ENCODE measurements at regions not wholly inside any gene's neighbourhood (a gene's known extent, or its start where the extent isn't known, plus 50 kb on each side); places are given as distances from the start of the nearest gene placed in this dataset.
"Not testable (repeated sequence)": the region's sequence is repeated elsewhere in the genome, so short reads cannot be mapped to it uniquely, and the experiment has no call there.

DNA sequence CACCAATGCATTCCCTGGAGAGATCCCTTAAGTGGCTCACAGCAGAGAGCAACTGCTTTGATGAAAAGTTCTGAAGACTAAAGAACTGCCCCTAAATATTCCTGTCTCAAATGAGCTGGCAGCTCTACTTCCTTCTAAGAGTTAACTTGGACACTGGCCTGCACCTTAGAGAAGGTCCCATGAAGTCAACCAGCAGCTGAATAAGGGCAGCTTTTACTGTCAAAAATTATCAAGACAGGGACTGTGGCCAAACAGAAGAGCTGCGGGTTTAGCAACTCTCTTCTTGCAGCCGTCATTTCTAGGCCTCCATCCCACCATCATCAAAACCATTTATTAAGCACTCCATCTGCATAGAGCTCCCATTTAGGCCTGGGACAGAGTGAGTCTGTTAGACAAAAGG is 491.1 kb upstream of the TSHZ3 start:
- DNase-seq: no peak
- in situ Hi-C loops (cut with HindIII; ENCODE audit: low pct_ligation_motif_present, low pct_unique_long_range_greater_than_20kb, low sequenced_read_pairs): no loop called here

DNA sequence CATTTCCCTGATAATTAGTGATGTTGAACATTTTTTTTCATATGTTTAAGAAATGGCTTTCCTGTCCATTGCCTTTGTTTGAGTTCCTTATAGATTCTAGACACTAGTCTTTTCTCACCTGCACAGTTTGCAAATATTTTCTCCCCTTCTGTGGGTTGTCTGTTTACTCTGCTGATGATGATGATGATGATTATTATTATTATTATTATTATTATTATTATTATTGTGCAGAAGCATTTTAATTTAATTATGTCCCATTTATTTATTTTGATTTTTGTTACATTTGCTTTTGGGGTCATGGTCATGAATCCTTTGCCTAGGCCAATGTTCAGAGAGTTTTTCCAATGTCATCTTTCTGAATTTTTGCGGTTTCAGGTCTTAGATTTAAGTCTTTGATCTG is 492.5 kb upstream of the TSHZ3 start:
- in situ Hi-C loops (cut with HindIII; ENCODE audit: low pct_ligation_motif_present, low pct_unique_long_range_greater_than_20kb, low sequenced_read_pairs): no loop called here
- DNase-seq: no peak

- DNase-seq: no peak
- in situ Hi-C loops (cut with HindIII; ENCODE audit: low pct_ligation_motif_present, low pct_unique_long_range_greater_than_20kb, low sequenced_read_pairs): no loop called here
Observed at GRCh38 chr19:31863122-31863521, 482.3 kb upstream of the ZNF507 start.

- DNase-seq: no peak
- in situ Hi-C loops (cut with HindIII; ENCODE audit: low pct_ligation_motif_present, low pct_unique_long_range_greater_than_20kb, low sequenced_read_pairs): no loop called here
Observed at GRCh38 chr19:31874313-31874712, 471.1 kb upstream of the ZNF507 start.

- DNase-seq: no peak
- in situ Hi-C loops (cut with HindIII; ENCODE audit: low pct_ligation_motif_present, low pct_unique_long_range_greater_than_20kb, low sequenced_read_pairs): no loop called here
Observed at GRCh38 chr19:31875591-31875990, 469.8 kb upstream of the ZNF507 start.

DNA sequence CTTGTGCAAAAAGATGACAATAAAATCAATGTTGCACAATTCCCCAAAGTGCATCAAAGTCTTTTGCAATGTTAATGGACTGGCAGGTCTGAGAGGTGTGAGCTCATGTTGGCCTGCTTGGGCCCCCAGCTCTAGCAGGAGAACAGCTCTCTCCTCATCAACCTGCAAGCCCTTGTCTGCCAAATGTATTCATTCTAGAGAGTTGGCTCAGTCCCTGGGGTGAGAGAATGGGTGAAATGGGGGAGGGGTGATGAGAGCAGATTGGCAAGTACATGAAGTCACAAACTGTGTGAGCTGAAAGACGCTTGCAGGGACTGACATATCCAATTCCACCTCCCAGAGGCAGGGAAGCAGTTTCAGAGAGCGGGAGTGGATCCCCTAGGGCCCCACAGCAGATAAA is 465.1 kb upstream of the ZNF507 start:
- no peak for DNase-seq

DNA sequence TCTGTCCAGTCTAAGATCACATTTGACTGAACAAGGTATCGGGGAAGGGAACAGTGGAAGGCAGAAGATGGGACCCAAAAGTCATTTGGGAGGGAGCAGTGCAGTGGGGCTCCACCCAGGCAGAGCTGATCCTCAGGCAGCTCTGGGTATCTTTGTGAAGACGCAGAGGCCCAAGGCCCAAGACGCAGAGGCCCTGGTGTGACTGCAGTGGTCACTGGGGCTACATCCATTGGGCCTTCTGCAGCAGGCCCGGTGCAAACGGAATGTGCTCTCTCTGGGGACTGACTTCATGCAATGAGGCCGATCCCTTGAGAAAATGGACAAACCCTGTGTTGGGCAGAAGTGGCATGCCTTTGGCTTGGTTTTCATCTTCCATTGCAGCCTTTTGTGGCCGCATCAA is 463.4 kb upstream of the ZNF507 start:
- DNase-seq: no peak
- in situ Hi-C loops (cut with HindIII; ENCODE audit: low pct_ligation_motif_present, low pct_unique_long_range_greater_than_20kb, low sequenced_read_pairs): no loop called here

More for the DNA sequence above, 465.1 kb upstream of the ZNF507 start:
- in situ Hi-C loops (cut with HindIII; ENCODE audit: low pct_ligation_motif_present, low pct_unique_long_range_greater_than_20kb, low sequenced_read_pairs): no loop called here

- in situ Hi-C loops (cut with HindIII; ENCODE audit: low pct_ligation_motif_present, low pct_unique_long_range_greater_than_20kb, low sequenced_read_pairs): no loop called here
- no peak for DNase-seq
Observed at GRCh38 chr19:31882709-31883108, 462.7 kb upstream of the ZNF507 start.

DNA sequence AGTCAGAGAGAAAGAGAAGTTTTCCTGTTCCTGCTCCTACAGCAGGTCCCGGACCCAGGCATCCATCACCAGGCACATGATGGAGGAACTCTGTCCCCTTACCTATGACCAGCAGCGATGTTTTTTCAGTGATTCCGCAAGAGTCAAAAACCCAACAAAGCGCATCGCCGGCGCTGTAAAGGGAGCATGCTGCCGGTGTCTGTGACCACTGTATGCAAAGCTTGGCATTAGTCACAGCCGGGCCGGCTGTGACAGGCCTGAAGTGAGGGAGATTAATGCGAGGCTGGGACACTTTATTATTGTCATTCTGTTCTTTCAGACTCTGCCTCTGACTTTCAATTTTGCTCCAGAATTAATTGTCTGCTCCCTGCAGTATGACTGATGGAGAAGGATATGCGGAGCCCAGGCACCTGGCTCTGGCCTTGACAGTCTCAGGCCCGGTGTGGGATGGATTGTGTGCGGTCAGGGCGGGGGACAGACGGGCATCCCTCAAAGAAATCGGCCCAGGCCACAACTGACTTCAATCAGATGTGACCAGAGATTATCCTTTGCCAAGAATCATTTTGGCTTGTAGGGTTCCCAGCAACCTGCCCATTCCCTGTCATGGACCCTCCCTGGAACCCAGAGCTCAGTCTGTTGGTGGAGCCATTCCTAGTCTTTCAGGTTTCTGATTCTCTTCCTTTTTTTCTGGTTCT is 462.0 kb upstream of the ZNF507 start:
- DNase-seq: no peak
- in situ Hi-C loops (cut with HindIII; ENCODE audit: low pct_ligation_motif_present, low pct_unique_long_range_greater_than_20kb, low sequenced_read_pairs): no loop called here

- in situ Hi-C loops (cut with HindIII; ENCODE audit: low pct_ligation_motif_present, low pct_unique_long_range_greater_than_20kb, low sequenced_read_pairs): no loop called here
- no peak for DNase-seq
Observed at GRCh38 chr19:31885280-31885853, 460.0 kb upstream of the ZNF507 start.

DNA sequence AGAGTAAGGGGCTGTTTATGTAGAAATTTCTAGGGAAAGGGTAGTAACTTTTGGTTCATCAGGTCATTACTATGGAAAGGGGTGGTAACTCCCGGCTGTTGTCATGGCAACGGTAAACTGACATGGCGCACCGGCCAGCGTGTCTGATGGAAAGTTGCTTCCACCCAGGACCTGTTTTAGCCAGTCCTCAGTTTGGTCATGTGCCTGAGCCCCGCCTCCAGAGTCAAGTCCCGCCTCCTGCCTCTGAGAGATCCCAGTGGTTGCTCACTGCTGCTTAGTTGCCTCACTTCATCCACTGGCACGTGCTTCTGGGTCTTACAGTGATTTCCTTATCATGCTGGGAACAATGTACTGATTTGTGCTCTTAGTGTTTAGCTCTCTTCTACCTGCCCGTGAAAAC is 455.2 kb upstream of the ZNF507 start:
- in situ Hi-C loops (cut with HindIII; ENCODE audit: low pct_ligation_motif_present, low pct_unique_long_range_greater_than_20kb, low sequenced_read_pairs): no loop called here
- no peak for DNase-seq

- no peak for DNase-seq
- in situ Hi-C loops (cut with HindIII; ENCODE audit: low pct_ligation_motif_present, low pct_unique_long_range_greater_than_20kb, low sequenced_read_pairs): no loop called here
Observed at GRCh38 chr19:31892060-31892459, 453.4 kb upstream of the ZNF507 start.

DNA sequence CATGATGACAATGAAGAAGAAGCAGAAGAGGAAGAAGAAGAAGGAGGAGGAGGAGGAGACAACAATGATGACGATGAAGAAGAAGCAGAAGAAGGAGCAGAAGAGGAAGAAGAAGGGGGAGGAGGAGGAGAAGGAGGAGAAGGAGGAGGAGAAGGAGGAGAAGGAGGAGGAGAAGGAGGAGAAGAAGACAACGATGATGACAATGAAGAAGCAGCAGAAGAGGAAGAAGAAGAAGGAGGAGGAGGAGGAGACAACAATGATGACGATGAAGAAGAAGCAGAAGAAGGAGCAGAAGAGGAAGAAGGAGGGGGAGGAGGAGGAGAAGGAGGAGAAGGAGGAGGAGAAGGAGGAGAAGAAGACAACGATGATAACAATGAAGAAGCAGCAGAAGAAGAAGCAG is 451.9 kb upstream of the ZNF507 start:
- in situ Hi-C loops (cut with HindIII; ENCODE audit: low pct_ligation_motif_present, low pct_unique_long_range_greater_than_20kb, low sequenced_read_pairs); DNase-seq: not testable (repeated sequence)

DNA sequence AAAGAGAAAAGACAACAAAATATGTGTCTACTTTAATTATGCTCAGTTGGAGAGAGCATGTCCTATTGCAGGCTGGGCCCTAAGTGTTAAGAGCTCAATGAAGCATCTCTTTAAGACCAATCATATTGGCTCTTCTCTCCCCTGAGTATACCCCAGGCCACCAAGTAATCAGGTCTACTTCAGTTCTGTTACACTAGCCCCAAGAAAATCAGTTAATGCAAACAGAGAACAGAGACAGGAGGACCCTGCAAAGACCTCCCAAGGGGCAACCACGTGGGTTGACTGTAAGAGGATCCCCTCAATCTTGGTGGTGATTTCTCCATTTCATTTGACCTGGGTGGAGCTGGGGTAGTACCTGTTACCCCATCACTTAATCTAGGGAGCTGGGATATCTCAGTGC is 451.0 kb upstream of the ZNF507 start:
- DNase-seq: no peak
- in situ Hi-C loops (cut with HindIII; ENCODE audit: low pct_ligation_motif_present, low pct_unique_long_range_greater_than_20kb, low sequenced_read_pairs): no loop called here

DNA sequence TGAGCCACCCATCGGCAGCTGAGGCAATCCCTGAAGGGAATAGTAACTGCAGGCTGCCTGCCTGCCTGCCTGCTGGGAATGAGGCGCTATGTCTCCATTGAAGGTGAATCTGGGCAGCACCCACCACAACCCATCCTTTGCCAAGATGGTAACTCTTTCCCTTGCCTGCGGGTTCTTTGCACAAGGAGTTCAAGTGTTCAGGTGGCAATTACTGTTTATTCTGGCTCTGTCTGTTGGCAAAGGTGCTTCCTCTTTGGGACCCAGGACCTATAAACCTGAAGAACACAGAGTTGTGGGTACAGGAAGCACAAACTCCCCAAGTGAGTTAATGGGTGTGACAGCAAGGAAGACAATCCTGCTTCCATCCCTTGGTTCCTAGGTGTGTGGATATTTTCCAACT is 448.1 kb upstream of the ZNF507 start:
- DNase-seq: no peak
- in situ Hi-C loops (cut with HindIII; ENCODE audit: low pct_ligation_motif_present, low pct_unique_long_range_greater_than_20kb, low sequenced_read_pairs): no loop called here

DNA sequence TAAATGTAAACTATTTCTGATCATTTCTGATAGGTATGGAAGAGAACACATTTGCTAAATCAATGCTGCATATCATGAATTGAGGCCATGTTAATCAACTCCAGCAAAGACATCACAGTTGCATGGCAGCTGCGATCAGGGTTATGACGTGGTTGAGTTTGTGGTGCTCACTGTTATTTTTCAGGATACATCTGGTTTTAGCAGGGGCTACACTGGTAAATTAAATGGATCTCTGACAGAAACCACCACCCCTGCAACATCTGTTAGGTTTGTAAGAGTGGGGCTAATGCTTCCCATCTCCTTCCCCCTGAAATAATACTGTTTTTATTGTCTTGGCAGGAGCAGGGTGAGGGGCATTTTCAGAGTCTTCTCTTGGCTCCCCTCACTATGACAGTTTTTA is 444.4 kb upstream of the ZNF507 start:
- in situ Hi-C loops (cut with HindIII; ENCODE audit: low pct_ligation_motif_present, low pct_unique_long_range_greater_than_20kb, low sequenced_read_pairs): no loop called here
- no peak for DNase-seq

DNA sequence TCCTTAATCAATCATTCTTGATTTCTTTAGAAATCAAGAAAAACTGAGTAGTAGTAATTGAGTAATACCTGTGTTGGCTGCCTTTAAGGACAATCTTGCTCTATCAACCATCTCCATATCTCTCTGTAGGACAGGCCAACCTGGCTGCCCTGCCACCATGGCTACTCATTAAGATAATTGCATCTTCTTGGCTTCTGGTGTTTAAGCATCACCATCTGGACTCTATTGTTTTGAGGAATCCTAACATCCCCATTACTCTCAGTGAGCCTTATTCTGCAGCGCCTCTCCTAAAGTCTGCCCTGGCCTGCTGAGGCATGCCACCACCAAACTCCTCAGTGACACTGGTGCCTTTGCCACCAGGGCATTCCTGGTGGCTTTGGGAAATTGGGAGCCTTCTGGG is 442.6 kb upstream of the ZNF507 start:
- in situ Hi-C loops (cut with HindIII; ENCODE audit: low pct_ligation_motif_present, low pct_unique_long_range_greater_than_20kb, low sequenced_read_pairs): no loop called here

GRCh38 chr19:31903979-31904378 is 441.4 kb upstream of the ZNF507 start:
- DNase-seq: no peak
- in situ Hi-C loops (cut with HindIII; ENCODE audit: low pct_ligation_motif_present, low pct_unique_long_range_greater_than_20kb, low sequenced_read_pairs): no loop called here

More for the DNA sequence above, 442.6 kb upstream of the ZNF507 start:
- DNase-seq: no peak

DNA sequence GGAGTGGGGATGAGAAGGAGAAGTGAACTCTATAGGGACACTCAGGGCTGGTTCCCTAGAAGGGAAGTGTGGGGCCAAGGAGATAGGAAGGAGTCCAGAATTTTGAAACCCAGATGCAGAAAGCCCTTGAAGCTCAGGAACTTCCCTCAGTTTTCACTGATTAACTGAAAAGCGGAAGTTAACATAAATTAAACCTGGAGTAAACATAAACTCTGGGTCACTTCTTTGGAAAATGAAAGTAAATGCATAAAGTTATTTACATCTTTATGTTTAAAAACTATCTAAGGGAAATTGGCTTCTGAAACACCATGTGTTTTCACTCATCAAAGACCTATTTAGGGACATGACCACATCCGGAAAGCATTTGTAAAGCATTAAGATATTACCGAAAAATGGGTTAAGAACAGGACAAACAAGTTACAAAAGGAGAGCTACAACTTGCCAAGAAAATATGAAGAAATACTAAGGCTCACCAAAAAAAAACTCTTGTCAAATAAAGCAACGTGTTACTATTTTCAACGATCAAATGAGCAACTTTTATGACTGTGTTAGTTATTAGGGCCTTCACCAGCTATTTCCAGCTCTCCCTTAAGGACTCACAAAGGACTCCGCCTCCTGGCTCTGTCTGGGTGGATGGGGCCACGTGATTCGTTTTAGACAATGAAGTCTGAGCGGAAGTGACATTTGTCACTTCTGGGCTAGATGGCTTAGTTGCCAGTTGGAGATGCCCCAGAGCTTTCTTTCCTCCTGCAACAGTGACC is 439.1 kb upstream of the ZNF507 start:
- DNase-seq: no peak
- in situ Hi-C loops (cut with HindIII; ENCODE audit: low pct_ligation_motif_present, low pct_unique_long_range_greater_than_20kb, low sequenced_read_pairs): no loop called here

DNA sequence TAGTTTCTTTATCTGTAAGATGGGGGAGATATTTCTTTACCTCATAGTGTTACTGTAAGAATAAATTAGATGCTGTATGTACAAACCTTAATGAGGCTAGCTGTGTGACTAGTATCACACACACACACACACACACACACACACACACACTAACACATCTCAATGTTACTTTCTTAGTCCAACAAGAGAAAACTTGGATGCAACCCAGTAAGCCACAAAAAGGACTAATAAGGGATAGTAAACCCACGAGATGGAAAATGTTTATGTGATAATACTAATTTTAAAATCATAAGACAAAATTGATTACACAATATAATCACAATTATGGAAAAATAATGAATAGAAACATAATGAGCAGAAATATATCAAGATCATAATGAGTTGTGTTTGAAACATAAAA is 437.7 kb upstream of the ZNF507 start:
- in situ Hi-C loops (cut with HindIII; ENCODE audit: low pct_ligation_motif_present, low pct_unique_long_range_greater_than_20kb, low sequenced_read_pairs): no loop called here
- no peak for DNase-seq
